BE2C (cell line): ENCODE measurements at regions not wholly inside any gene's neighbourhood (a gene's known extent, or its start where the extent isn't known, plus 50 kb on each side); places are given as distances from the start of the nearest gene placed in this dataset.

Experiments used
- DNase-seq: peaks from one replicate; pipeline ENCODE4 v3.0.0-alpha.2; 2020
- H3K27me3 ChIP-seq: fragments of 250-450 bp; sonication (Bioruptor Pico); 2 replicates; pipeline ENCODE4 v1.5.1; 2020; ENCODE audit warnings: mild to moderate bottlenecking
- H3K36me3 ChIP-seq: fragments of 250-450 bp; sonication (Bioruptor Pico); 2 replicates; pipeline ENCODE4 v1.5.1; 2020; ENCODE audit warnings: mild to moderate bottlenecking
- H3K4me1 ChIP-seq: fragments of 250-450 bp; sonication (Bioruptor Pico); 2 replicates; pipeline ENCODE4 v1.5.1; 2020
- H3K4me3 ChIP-seq: 2 replicates; pipeline ENCODE4 v1.5.1; 2011; ENCODE audit warnings: low read depth, low read length
- H3K9me3 ChIP-seq: fragments of 250-450 bp; sonication (Bioruptor Pico); 2 replicates; pipeline ENCODE4 v1.5.1; 2020
- TF ChIP-seq, protein P1 (sequence below): IDR thresholded peaks from 2 replicates; pipeline ENCODE4 v1.5.1; 2012; ENCODE audit warnings: mild to moderate bottlenecking, low read depth, low read length

DNA sequence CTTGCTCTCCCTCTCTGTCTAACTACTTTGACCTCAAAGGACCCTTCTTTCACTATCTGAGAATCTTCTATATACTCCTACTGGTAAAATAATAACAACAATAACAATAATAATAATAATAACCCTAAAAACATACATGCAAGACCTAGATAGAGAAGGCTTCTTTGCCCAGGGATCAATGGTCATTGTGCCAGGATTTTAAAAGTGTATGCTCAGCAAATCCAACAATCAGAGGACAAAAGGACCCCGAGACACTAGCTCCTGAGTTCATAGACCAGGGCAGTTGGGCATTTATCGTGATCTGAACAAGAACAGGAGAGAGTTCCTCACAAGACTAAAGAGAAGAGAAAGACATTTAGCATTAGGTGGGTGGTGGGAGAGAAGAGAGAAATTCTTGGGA lies 358.5 kb downstream of the DAD1 start:
- TF ChIP-seq, protein P1, sequence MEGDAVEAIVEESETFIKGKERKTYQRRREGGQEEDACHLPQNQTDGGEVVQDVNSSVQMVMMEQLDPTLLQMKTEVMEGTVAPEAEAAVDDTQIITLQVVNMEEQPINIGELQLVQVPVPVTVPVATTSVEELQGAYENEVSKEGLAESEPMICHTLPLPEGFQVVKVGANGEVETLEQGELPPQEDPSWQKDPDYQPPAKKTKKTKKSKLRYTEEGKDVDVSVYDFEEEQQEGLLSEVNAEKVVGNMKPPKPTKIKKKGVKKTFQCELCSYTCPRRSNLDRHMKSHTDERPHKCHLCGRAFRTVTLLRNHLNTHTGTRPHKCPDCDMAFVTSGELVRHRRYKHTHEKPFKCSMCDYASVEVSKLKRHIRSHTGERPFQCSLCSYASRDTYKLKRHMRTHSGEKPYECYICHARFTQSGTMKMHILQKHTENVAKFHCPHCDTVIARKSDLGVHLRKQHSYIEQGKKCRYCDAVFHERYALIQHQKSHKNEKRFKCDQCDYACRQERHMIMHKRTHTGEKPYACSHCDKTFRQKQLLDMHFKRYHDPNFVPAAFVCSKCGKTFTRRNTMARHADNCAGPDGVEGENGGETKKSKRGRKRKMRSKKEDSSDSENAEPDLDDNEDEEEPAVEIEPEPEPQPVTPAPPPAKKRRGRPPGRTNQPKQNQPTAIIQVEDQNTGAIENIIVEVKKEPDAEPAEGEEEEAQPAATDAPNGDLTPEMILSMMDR, result no peak
- DNase-seq, result no peak
- H3K9me3 ChIP-seq, result no peaks in the 10 kb centered on the region
- H3K4me1 ChIP-seq, result no peaks in the 10 kb centered on the region
- no peak overlapping the region for H3K4me3 ChIP-seq
- no peaks in the 10 kb centered on the region for H3K36me3 ChIP-seq
- H3K27me3 ChIP-seq, result no peaks in the 10 kb centered on the region

DNA sequence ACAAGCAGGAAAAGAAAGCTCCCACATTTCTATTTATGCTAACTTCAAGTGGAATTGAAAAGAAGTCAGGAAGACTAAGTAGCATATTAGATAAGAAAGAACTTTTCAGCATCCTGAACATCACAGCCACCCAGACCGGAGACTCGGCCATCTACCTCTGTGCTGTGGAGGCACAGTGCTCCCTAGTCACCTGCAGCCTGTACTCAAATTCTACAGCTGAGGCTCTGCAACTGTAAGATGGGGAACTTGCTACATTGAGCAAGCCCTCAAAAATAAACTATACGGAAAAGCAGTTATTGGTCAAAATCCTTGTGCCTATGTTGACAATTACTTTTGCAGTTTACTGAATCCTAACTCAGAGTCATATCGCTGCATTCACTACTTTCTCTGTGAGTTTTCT lies 361.9 kb downstream of the DAD1 start:
- Histone ChIP-seq H3K4me1 (no peaks in the 10 kb centered on the region), H3K4me3 (no peak overlapping the region), H3K9me3 (no peaks in the 10 kb centered on the region), H3K36me3 (no peaks in the 10 kb centered on the region), H3K27me3 (no peaks in the 10 kb centered on the region)
- DNase-seq, result no peak
- TF ChIP-seq, protein P1, result no peak

DNA sequence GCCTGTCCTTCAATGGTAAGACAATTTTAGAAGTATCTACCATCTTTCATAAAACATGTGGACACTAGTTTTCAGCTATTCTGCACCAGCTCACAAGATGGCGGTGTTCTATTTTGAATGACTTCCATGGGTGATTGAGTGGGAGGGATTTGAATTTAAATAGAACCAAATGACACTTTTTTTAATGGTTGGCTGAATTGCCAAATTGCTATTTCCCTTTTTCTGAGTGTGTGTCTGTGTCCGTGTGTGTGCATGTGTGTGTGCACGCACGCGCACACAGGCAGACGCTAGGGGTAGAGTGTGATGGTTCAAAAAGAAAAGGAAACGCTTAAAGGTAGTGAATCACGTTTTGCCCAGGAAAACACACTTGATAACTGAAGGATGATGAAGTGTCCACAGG lies 362.6 kb downstream of the DAD1 start:
- DNase-seq, result no peak
- no peak overlapping the region for H3K4me3 ChIP-seq
- TF ChIP-seq, protein P1, result peak; percentile 29; the same call in 1 of the 2 replicates
- no peaks in the 10 kb centered on the region for H3K36me3 ChIP-seq
- no peaks in the 10 kb centered on the region for H3K27me3 ChIP-seq
- no peaks in the 10 kb centered on the region for H3K9me3 ChIP-seq
- no peaks in the 10 kb centered on the region for H3K4me1 ChIP-seq

DNA sequence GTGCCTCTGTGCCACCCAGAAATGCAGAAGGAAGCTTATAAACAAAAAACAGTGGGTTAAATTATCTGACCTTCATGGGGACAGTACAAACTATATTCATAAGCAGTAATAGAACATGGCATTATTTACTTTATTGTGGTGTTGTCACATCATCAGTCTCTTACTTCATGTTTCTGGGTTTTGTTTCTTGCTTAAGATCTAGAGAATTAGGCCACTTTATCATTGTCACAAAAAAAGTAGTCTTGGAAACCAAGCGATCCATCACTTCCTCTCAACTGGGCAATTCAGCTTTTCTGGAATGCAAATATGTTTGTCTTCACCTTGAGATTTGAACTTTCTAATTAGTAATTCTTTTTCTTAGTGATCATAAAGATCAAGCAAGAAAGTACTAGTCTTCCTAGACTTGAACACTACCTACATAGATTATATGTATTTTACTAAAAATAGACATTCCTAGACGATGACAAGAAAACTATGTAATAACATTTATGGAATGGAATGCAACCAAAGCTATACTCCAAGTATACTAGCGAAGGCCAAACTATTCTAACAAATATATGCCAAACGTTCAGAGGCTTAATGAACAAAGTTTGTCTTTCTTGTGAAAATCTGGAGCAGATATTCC lies 363.4 kb downstream of the DAD1 start:
- DNase-seq, result no peak
- no peaks in the 10 kb centered on the region for H3K4me1 ChIP-seq
- H3K27me3 ChIP-seq, result no peaks in the 10 kb centered on the region
- TF ChIP-seq, protein P1, result no peak
- H3K9me3 ChIP-seq, result no peaks in the 10 kb centered on the region
- H3K4me3 ChIP-seq, result no peak overlapping the region
- H3K36me3 ChIP-seq, result no peaks in the 10 kb centered on the region

DNA sequence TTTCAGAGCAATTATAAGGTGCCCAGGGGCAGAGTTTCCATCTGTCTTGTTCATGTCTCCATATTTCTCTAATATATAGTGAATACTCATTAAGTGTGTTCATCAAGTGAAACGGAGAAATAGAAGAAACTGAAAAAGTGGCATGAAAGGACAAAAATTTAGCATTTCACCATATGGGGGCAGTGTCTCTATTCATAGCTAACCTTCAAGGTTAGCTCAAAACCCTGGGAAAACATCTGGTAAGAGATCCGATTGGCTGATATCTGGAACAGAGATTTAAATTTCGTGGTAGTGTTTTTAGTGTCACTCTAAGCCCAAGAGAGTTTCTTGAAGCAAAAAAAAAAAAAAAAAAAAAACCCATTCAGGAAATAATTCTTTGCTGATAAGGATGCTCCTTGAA lies 367.5 kb downstream of the DAD1 start:
- TF ChIP-seq, protein P1, result peak; percentile 36
- Histone ChIP-seq H3K27me3 (no peaks in the 10 kb centered on the region), H3K9me3 (no peaks in the 10 kb centered on the region), H3K4me1 (no peaks in the 10 kb centered on the region), H3K4me3 (no peak overlapping the region), H3K36me3 (no peaks in the 10 kb centered on the region)
- no peak for DNase-seq

DNA sequence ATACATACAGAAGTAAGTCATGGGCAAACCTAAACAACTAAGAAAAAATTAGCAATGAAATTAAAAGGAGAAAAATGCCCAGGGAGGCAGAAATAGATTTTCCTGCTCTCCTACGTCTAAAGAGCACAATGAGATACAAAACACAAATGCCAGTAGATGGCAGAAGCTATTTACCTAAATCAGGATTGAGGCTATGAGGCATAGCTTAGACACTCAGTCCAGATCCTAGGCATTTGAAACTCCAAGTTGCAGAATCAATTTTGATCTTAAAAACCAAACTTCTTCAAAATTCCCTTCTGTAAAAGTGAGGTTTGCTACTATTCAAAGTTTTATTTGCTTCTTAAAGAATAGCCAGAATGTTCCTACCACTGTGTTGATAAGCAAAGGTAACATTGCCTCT lies 368.6 kb downstream of the DAD1 start:
- no peaks in the 10 kb centered on the region for H3K36me3 ChIP-seq
- no peaks in the 10 kb centered on the region for H3K4me1 ChIP-seq
- no peaks in the 10 kb centered on the region for H3K27me3 ChIP-seq
- no peak overlapping the region for H3K4me3 ChIP-seq
- no peaks in the 10 kb centered on the region for H3K9me3 ChIP-seq
- no peak for DNase-seq
- TF ChIP-seq, protein P1, result no peak
